Panc1 (cell line): ENCODE measurements at regions not wholly inside any gene's neighbourhood (a gene's known extent, or its start where the extent isn't known, plus 50 kb on each side); places are given as distances from the start of the nearest gene placed in this dataset.

Experiments
- ATAC-seq: fragments of 200-7000 bp; cut with Tn5 transposase; 2 replicates; pipeline ENCODE4 v1.9.1; 2020; ENCODE audit warnings: mild to moderate bottlenecking, moderate library complexity
- BruUV-seq: library from RNA; stranded (reverse); fragments of 400-500 nt; replicated peaks from 2 replicates; lab custom pipeline; 2021; lab: Mats Ljungman, UMichigan
- CTCF ChIA-PET: fragments of 300-600 bp; sonication (Branson Sonifier 250); formaldehyde crosslinking; loops from one replicate; lab custom pipeline; 2022; ENCODE audit warnings: antibody characterized with exemption; lab: Charles Lee
- POLR2A ChIA-PET: fragments of 300-600 bp; sonication (Branson Sonifier 250); formaldehyde crosslinking; loops from one replicate; lab custom pipeline; 2022; ENCODE audit warnings: antibody characterized with exemption; lab: Charles Lee
- DNase-seq: peaks from one replicate; pipeline ENCODE4 v3.0.0-alpha.2; 2010; ENCODE audit warnings: low read depth, low spot score
- H3K27ac ChIP-seq: 2 replicates; pipeline ENCODE4 v1.5.1; 2011; ENCODE audit warnings: mild to moderate bottlenecking, low read length, inconsistent platforms
- H3K27me3 ChIP-seq: fragments of 200-500 bp; sonication (Bioruptor generic); 2 replicates; pipeline ENCODE4 v1.6.0; 2014; ENCODE audit warnings: low read length, inconsistent platforms; ENCODE audit not compliant: control insufficient read depth, insufficient read depth
- H3K36me3 ChIP-seq: fragments of 200-500 bp; sonication (Bioruptor generic); 2 replicates; pipeline ENCODE4 v1.5.1; 2014; ENCODE audit warnings: inconsistent platforms, mild to moderate bottlenecking, low read length, moderate library complexity; ENCODE audit not compliant: control insufficient read depth, insufficient read depth
- H3K4me1 ChIP-seq: 2 replicates; pipeline ENCODE4 v1.5.1; 2011; ENCODE audit warnings: inconsistent platforms, mild to moderate bottlenecking, low read length, moderate library complexity; ENCODE audit not compliant: control insufficient read depth, insufficient read depth
- H3K4me3 ChIP-seq, 2 experiments: 2 replicates each; pipeline ENCODE4 v1.5.1; 2011 to 2012; ENCODE audit warnings: low read depth in 2 of 2, low read length in 2 of 2, mild to moderate bottlenecking in 2 of 2, inconsistent platforms in 1 of 2, moderate library complexity in 1 of 2
- H3K9me3 ChIP-seq: fragments of 200-500 bp; sonication (Bioruptor generic); 2 replicates; pipeline ENCODE4 v1.5.1; 2014; ENCODE audit warnings: low read depth, mild to moderate bottlenecking, inconsistent platforms, low read length, moderate library complexity; ENCODE audit not compliant: control insufficient read depth, insufficient read depth
- POLR2AphosphoS5 ChIP-seq: IDR thresholded peaks from 2 replicates; pipeline ENCODE4 v1.6.1; 2012; ENCODE audit warnings: mild to moderate bottlenecking, low read depth, low read length, moderate library complexity
- SIN3A ChIP-seq: IDR thresholded peaks from 2 replicates; pipeline ENCODE4 v1.6.1; 2012; ENCODE audit warnings: low read depth, mild to moderate bottlenecking, low read length, moderate library complexity, borderline replicate concordance; ENCODE audit not compliant: insufficient read depth
- TCF7L2 ChIP-seq: IDR thresholded peaks from 2 replicates; pipeline ENCODE4 v1.6.1; 2011; ENCODE audit warnings: mild to moderate bottlenecking, low read depth, low read length, inconsistent platforms
- in situ Hi-C: cut with HindIII; loops from 2 replicates; pipeline ENCODE4 v1.10.0; 2016; ENCODE audit warnings: low sequenced_read_pairs, low pct_unique_long_range_greater_than_20kb
- intact Hi-C: fragments of 100-400 bp; cut with micrococcal nuclease; formaldehyde crosslinking; loops from one replicate; pipeline ENCODE4 v1.10.0; 2022; ENCODE audit not compliant: unreplicated experiment
- TF ChIP-seq, protein P1 (sequence below): fragments of 450-650 bp; IDR thresholded peaks from 2 replicates; pipeline ENCODE4 v1.5.1; 2017; ENCODE audit warnings: mild to moderate bottlenecking
- TF ChIP-seq, protein P2 (sequence below), 2 experiments: IDR thresholded peaks; 2 replicates each; pipeline ENCODE4 v1.6.1; 2011 to 2012; ENCODE audit warnings: low read depth in 2 of 2, control low read depth in 1 of 2, low read length in 1 of 2, mild to moderate bottlenecking in 1 of 2, moderate library complexity in 1 of 2; ENCODE audit not compliant: insufficient read depth in 1 of 2

DNA sequence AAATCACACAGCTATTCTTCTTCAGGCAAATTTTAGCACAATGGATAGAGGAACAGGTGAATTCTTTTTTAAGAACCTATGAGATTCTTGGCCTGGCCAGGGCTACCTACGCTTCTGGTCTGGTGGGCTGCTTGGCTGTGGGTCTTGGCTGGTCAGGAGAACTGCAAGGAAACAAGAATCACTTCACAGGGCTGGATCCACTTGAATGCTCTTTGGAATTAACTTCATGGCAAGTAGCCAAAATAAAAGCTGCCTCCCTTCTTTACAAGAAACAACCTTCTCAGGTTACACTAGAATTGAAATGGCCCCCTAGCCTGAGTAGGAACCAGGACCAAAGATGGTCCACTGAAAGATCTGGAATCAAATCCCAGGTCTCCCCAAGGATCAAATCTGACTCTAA, 519.1 kb downstream of the IQCM start:
- H3K27me3 ChIP-seq: no peaks in the 10 kb centered on the region
- H3K27ac ChIP-seq: no peak overlapping the region
- no peak overlapping the region for H3K4me3 ChIP-seq
- no peaks in the 10 kb centered on the region for H3K4me1 ChIP-seq
- POLR2A ChIA-PET: no interaction called here
- H3K36me3 ChIP-seq: no peaks in the 10 kb centered on the region
- no peaks in the 10 kb centered on the region for H3K9me3 ChIP-seq
- DNase-seq (no peak), ATAC-seq (no peak)
- in situ Hi-C loops (no loop called here), intact Hi-C loops (no loop called here)
- TF ChIP-seq, protein P1, sequence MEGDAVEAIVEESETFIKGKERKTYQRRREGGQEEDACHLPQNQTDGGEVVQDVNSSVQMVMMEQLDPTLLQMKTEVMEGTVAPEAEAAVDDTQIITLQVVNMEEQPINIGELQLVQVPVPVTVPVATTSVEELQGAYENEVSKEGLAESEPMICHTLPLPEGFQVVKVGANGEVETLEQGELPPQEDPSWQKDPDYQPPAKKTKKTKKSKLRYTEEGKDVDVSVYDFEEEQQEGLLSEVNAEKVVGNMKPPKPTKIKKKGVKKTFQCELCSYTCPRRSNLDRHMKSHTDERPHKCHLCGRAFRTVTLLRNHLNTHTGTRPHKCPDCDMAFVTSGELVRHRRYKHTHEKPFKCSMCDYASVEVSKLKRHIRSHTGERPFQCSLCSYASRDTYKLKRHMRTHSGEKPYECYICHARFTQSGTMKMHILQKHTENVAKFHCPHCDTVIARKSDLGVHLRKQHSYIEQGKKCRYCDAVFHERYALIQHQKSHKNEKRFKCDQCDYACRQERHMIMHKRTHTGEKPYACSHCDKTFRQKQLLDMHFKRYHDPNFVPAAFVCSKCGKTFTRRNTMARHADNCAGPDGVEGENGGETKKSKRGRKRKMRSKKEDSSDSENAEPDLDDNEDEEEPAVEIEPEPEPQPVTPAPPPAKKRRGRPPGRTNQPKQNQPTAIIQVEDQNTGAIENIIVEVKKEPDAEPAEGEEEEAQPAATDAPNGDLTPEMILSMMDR: no peak
- no peak for TF ChIP-seq SIN3A
- TF ChIP-seq POLR2AphosphoS5: no peak
- TF ChIP-seq, protein P2, sequence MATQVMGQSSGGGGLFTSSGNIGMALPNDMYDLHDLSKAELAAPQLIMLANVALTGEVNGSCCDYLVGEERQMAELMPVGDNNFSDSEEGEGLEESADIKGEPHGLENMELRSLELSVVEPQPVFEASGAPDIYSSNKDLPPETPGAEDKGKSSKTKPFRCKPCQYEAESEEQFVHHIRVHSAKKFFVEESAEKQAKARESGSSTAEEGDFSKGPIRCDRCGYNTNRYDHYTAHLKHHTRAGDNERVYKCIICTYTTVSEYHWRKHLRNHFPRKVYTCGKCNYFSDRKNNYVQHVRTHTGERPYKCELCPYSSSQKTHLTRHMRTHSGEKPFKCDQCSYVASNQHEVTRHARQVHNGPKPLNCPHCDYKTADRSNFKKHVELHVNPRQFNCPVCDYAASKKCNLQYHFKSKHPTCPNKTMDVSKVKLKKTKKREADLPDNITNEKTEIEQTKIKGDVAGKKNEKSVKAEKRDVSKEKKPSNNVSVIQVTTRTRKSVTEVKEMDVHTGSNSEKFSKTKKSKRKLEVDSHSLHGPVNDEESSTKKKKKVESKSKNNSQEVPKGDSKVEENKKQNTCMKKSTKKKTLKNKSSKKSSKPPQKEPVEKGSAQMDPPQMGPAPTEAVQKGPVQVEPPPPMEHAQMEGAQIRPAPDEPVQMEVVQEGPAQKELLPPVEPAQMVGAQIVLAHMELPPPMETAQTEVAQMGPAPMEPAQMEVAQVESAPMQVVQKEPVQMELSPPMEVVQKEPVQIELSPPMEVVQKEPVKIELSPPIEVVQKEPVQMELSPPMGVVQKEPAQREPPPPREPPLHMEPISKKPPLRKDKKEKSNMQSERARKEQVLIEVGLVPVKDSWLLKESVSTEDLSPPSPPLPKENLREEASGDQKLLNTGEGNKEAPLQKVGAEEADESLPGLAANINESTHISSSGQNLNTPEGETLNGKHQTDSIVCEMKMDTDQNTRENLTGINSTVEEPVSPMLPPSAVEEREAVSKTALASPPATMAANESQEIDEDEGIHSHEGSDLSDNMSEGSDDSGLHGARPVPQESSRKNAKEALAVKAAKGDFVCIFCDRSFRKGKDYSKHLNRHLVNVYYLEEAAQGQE (IDR thresholded peaks at IDR 0.05; ENCODE audit: insufficient read depth in 1 of 2, low read depth in 2 of 2, low read length in 1 of 2): no peak
- TF ChIP-seq TCF7L2: no peak
- BruUV-seq: no TSS peak
- CTCF ChIA-PET: no interaction called here

DNA sequence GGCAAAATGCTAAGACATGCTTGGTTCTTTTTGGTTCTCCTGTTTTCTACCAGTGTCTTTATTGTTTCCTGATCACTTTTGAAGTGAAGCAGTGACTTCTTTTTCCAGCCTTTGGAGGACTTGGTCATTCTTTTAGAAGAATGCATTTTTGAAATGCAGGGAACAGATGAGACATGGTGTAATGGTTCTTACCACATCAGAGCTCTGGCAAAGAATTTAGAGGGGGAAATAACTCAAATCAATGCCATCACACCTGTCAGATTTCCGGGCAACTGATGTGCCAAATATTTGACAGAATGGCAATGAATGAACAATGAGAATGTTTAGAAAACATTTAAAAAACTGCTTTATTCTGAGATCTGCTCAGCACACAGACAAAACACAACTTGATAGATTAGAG, 519.6 kb downstream of the IQCM start:
- in situ Hi-C loops (no loop called here), intact Hi-C loops (no loop called here)
- Histone ChIP-seq H3K9me3 (no peaks in the 10 kb centered on the region), H3K4me3 (no peak overlapping the region), H3K4me1 (no peaks in the 10 kb centered on the region), H3K36me3 (no peaks in the 10 kb centered on the region), H3K27me3 (no peaks in the 10 kb centered on the region), H3K27ac (no peak overlapping the region)
- TF ChIP-seq, protein P2 (IDR thresholded peaks at IDR 0.05; ENCODE audit: insufficient read depth in 1 of 2, low read depth in 2 of 2, low read length in 1 of 2): no peak
- TF ChIP-seq POLR2AphosphoS5 (no peak), TCF7L2 (no peak), SIN3A (no peak)
- TF ChIP-seq, protein P1: no peak
- POLR2A ChIA-PET: no interaction called here
- no peak for DNase-seq
- ATAC-seq: no peak
- no TSS peak for BruUV-seq
- CTCF ChIA-PET: no interaction called here
